Astrocyte of the cerebellum (primary cell): ENCODE measurements at regions not wholly inside any gene's neighbourhood (a gene's known extent, or its start where the extent isn't known, plus 50 kb on each side); places are given as distances from the start of the nearest gene placed in this dataset.

Experiments
- DNase-seq: peaks from one replicate; pipeline ENCODE4 v3.0.0-alpha.2; 2011; ENCODE audit warnings: low read depth
- H3K4me3 ChIP-seq: 2 replicates; pipeline ENCODE4 v1.5.1; 2011; ENCODE audit warnings: mild to moderate bottlenecking, low read depth, low read length, moderate library complexity
- CTCF ChIP-seq: IDR thresholded peaks from 2 replicates; pipeline ENCODE4 v1.5.1; 2012; ENCODE audit warnings: low read length, low read depth, moderate library complexity, mild to moderate bottlenecking; ENCODE audit errors: missing control alignments
- in situ Hi-C: cut with HindIII; loops from 2 replicates; pipeline ENCODE4 v1.10.0; 2017; ENCODE audit warnings: low sequenced_read_pairs

- in situ Hi-C loops = no loop called here
- no peak overlapping the region for H3K4me3 ChIP-seq
- TF ChIP-seq CTCF = no peak
Observed at GRCh38 chr6:110558575-110558974, 82.2 kb upstream of the SLC22A16 start.

GRCh38 chr6:110557199-110557598, 80.8 kb upstream of the SLC22A16 start:
- in situ Hi-C loops = no loop called here
- DNase-seq = no peak
- no peak for TF ChIP-seq CTCF
- no peak overlapping the region for H3K4me3 ChIP-seq

More at GRCh38 chr6:110558575-110558974, 82.2 kb upstream of the SLC22A16 start:
- DNase-seq = no peak

GRCh38 chr6:110556317-110557110, 80.1 kb upstream of the SLC22A16 start:
- TF ChIP-seq CTCF = no peak
- no peak overlapping the region for H3K4me3 ChIP-seq
- in situ Hi-C loops = no loop called here
- no peak for DNase-seq

- TF ChIP-seq CTCF = no peak
- in situ Hi-C loops = no loop called here
- no peak for DNase-seq
- H3K4me3 ChIP-seq = no peak overlapping the region
Observed at GRCh38 chr6:110554966-110555460, 78.6 kb upstream of the SLC22A16 start.

- no peak overlapping the region for H3K4me3 ChIP-seq
- in situ Hi-C loops = no loop called here
- TF ChIP-seq CTCF = no peak
- DNase-seq = no peak
Observed at GRCh38 chr6:110554441-110554840, 78.0 kb upstream of the SLC22A16 start.

GRCh38 chr6:110552901-110553641, 76.7 kb upstream of the SLC22A16 start:
- no peak for DNase-seq
- in situ Hi-C loops = no loop called here
- TF ChIP-seq CTCF = no peak
- no peak overlapping the region for H3K4me3 ChIP-seq
